Omental fat pad (tissue), 3 donors: ENCODE measurements at regions not wholly inside any gene's neighbourhood (a gene's known extent, or its start where the extent isn't known, plus 50 kb on each side); places are given as distances from the start of the nearest gene placed in this dataset.

Experiments
- ATAC-seq: fragments of 150-250 bp; one replicate; pipeline ENCODE4 v1.9.1; 2016; ENCODE audit warnings: mild to moderate bottlenecking, moderate library complexity; ENCODE audit not compliant: low FRiP score
- DNase-seq: peaks from one replicate; pipeline ENCODE4 v3.0.0-alpha.2; 2019; ENCODE audit warnings: low spot score
- TF ChIP-seq, protein P1 (sequence below), 3 donors: fragments of 450-650 bp; IDR thresholded peaks; one replicate each; pipeline ENCODE4 v1.5.1; 2016 to 2017; ENCODE audit warnings: antibody characterized with exemption in 3 of 3, mild to moderate bottlenecking in 3 of 3, moderate library complexity in 2 of 3

DNA sequence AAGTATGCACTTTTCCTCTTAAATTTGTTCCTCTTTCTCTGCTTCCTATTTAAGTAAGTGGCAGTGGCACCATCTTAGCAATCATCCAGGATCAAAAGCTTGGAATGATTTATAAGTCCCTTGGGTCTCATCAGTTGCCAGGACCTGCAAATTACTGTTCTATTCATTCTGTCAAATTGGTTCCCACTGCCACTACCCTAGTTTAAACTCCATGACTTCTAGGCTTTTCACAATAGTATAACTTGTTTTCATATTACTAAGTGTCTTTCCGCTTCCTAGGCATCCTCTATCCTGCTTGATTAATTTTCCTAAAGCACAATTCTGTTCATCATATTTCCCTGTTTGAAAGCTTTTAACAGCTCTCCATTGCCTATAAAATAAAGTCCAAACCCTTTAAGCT lies 363.9 kb upstream of the MEF2C start:
- TF ChIP-seq, protein P1, sequence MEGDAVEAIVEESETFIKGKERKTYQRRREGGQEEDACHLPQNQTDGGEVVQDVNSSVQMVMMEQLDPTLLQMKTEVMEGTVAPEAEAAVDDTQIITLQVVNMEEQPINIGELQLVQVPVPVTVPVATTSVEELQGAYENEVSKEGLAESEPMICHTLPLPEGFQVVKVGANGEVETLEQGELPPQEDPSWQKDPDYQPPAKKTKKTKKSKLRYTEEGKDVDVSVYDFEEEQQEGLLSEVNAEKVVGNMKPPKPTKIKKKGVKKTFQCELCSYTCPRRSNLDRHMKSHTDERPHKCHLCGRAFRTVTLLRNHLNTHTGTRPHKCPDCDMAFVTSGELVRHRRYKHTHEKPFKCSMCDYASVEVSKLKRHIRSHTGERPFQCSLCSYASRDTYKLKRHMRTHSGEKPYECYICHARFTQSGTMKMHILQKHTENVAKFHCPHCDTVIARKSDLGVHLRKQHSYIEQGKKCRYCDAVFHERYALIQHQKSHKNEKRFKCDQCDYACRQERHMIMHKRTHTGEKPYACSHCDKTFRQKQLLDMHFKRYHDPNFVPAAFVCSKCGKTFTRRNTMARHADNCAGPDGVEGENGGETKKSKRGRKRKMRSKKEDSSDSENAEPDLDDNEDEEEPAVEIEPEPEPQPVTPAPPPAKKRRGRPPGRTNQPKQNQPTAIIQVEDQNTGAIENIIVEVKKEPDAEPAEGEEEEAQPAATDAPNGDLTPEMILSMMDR (IDR thresholded peaks at IDR 0.05): no peak
- ATAC-seq (no peak), DNase-seq (no peak)

DNA sequence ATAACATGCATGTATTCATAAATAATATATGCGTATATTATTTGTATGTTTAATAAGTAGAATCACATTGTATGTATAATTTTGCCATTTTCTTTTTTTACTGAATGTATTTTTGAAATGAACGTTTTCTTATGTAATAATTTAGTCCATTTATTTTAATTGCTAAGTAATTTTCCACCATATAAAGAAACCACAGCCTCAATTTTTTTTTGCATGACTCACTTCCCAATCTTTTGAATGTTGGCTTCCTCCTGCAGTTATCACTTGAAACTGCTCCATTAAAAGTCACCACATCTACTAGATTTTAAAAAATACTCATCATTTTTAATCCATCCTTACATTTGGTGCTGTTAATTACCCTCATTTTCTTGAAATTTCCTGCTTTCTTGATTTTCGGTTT lies 363.3 kb upstream of the MEF2C start:
- DNase-seq (no peak), ATAC-seq (no peak)
- TF ChIP-seq, protein P1 (IDR thresholded peaks at IDR 0.05): no peak

DNA sequence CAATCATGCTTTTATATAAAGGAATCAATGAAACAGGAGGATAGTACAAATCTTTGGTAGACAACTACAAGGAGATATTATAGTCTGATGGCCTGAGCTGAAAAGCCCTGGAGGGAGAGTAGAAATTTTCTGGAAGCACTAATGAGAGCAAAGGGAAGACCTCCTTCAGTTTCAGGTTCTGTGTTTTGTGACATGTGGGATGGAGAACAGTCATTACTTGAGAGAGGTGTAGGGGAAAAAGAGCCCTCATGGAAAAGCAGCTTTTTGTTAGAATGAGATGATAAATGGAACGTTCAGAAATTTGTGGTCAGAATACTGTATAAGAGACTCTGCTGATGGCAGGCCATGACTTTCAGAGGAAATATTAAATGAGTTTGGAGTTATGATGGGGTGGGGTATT lies 360.6 kb upstream of the MEF2C start:
- ATAC-seq: no peak
- DNase-seq: no peak
- TF ChIP-seq, protein P1 (IDR thresholded peaks at IDR 0.05): no peak

DNA sequence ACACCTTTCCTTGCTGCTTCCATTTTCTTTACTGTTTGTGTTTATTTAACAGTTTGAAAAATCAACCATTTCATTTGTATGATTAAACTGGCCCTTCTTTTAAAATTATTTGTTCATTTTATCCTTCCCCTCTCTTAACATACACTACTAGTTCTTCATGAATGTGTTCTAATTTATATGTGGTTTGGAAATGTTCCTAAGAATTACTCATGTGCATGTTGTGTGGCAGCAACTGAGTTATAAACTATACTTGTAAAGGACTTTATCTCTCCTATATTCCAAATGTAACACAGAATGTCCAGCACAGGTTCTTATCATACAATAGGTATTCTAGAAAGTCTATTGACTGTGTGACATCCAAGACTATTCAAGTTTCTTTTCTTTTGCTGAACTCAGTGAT lies 358.2 kb upstream of the MEF2C start:
- ATAC-seq (no peak), DNase-seq (no peak)
- TF ChIP-seq, protein P1 (IDR thresholded peaks at IDR 0.05): no peak

DNA sequence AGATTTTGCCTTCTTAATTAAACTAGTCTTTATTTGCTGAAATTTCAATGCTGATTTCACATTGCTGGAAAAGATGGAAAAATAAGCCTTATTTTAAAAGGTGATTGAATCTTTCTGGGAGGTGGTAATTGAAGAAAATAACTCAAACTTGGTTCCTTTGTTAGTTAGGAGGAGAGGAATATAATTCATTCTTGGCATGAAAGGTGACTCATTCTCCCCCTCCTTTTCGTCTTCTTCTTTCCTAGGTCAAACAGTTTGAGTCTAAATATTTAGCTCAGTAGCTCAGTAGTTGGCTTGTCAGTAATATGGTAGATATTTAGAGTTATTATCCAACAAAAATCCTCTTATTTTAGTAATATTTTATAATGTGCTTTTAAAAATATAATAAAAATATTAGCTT lies 353.9 kb upstream of the MEF2C start:
- DNase-seq (no peak), ATAC-seq (no peak)
- TF ChIP-seq, protein P1 (IDR thresholded peaks at IDR 0.05): no peak

DNA sequence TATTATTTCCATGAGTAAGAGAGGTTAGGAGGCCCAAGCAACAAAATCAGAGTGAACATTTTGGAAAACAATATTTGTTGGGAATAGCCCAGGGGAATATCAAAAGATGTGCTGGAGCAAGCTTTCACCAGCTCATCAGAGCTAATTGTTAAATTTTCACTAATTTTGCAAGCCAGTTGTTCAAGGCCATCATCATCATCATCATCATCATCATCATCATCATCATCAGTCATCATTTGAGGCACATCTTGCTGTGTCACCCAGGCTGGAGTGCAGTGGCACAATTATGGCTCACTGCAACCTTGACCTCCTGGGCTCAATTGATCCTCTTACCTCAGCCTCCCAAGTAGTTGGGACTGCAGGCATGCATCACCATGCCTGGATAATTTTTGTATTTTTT lies 350.5 kb upstream of the MEF2C start:
- ATAC-seq (no peak), DNase-seq (no peak)
- TF ChIP-seq, protein P1 (IDR thresholded peaks at IDR 0.05): no peak

DNA sequence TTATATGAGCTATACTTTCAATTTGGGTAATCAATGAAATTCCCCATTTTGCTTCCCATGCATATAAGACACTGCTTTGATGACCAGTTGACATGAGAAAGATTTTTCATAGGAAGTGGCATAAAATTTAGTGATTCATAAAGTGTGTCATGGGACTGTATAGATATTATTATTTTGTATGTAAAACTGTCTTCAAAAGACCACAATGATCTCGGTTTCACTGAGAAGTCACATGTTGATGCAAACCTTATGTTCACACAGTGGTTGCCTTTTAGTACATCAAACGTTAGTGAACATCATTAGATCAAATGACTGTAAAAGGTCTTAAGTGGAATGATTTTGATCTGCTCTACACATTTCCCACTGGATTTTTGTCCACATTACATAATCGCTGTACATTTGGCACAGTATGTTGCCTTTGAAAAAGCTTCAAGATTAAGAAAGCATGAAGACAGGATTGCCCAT lies 349.2 kb upstream of the MEF2C start:
- ATAC-seq (no peak), DNase-seq (no peak)
- TF ChIP-seq, protein P1 (IDR thresholded peaks at IDR 0.05): no peak
